Fibroblast of villous mesenchyme (primary cell): ENCODE measurements at regions not wholly inside any gene's neighbourhood (a gene's known extent, or its start where the extent isn't known, plus 50 kb on each side); places are given as distances from the start of the nearest gene placed in this dataset.

Source experiments
- DNase-seq: peaks from one replicate; pipeline ENCODE4 v3.0.0-alpha.2; 2010; ENCODE audit warnings: low read depth
- H3K4me3 ChIP-seq: 2 replicates; pipeline ENCODE4 v1.5.1; 2011; ENCODE audit warnings: low read depth, mild to moderate bottlenecking, low read length
- CTCF ChIP-seq: IDR thresholded peaks from 2 replicates; pipeline ENCODE4 v1.5.1; 2012; ENCODE audit warnings: low read depth, mild to moderate bottlenecking, low read length; ENCODE audit not compliant: insufficient read depth

DNA sequence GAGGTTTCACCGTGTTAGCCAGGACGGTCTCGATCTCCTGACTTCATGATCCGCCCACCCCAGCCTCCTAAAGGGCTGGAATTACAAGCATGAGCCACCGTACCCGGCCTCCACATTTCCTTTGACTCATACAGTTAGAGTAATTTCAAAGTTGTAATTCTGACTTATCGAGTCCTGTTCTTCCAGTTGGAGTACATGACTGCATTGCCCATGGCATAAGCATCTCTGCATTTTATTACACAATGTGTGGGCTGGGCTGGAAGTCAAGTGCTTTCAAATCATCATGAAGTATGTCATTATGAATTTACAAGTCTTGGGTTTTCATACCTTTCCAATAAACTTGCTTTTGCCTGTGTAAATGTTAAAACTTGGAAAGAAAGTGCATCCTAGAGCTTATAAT lies 1295.7 kb upstream of the FLRT2 start:
- no peak for DNase-seq
- TF ChIP-seq CTCF = no peak
- no peak overlapping the region for H3K4me3 ChIP-seq

DNA sequence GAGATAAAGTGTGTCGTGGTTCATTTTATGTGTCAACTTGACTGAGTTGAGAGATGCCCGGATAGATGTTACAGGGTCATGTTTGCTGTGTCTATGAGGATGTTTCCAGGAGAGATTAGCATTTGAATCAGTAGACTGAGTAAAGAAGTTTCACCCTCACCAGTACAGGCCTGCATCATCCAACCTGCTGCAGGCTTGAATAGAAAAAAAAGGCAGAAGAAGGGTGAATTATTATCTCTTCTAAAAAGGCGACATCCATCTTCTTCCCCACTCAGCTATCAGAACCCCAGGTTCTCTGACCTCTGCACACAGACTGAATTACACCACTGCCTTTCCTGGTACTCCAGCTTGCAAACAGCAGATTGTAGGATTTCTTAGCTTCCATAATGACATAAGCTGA lies 1293.7 kb upstream of the FLRT2 start:
- H3K4me3 ChIP-seq = no peak overlapping the region
- no peak for DNase-seq
- no peak for TF ChIP-seq CTCF

DNA sequence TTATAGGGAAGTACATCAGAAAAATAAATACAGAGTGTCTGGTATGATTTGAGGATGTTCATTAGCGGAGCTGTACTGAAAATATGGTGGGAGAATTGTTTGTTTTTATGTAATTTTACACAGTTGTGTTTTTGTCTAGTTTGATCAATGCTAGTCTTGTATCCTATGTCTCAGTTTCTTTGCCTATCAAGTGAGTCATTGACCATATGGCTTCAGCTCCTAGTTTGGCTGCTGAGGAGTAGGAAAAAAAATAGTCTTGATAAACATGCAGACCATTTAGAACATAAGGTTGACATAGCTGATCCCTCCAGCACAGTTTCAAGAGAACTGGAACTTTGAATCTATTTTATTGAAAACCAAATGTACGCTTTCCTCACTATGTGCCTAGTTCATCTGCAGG lies 1292.1 kb upstream of the FLRT2 start:
- DNase-seq = peak; percentile 13
- no peak for TF ChIP-seq CTCF
- no peak overlapping the region for H3K4me3 ChIP-seq

DNA sequence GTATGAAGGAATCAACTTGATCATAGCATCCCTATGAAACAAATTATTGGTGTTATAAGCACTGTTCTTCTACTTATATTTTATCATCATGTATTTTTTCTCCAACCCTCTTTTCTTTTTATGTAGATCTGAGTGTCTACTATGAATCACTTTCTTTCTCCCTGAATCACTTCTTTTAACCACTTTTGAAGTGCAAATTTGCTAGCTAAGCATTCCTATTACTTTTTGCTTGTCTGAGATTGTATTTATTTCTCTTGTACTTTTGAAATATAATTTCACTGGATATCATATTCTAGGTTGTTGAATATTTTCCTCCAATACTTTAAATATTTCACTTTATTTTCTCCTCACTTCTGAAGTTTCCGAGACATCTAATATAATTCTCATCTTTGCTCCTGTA lies 1282.3 kb upstream of the FLRT2 start:
- no peak for DNase-seq
- TF ChIP-seq CTCF = no peak
- H3K4me3 ChIP-seq = no peak overlapping the region

GRCh38 chr14:84250893-84251292 lies 1279.1 kb upstream of the FLRT2 start:
- no peak for TF ChIP-seq CTCF
- no peak overlapping the region for H3K4me3 ChIP-seq
- no peak for DNase-seq

GRCh38 chr14:84251411-84252115 lies 1278.4 kb upstream of the FLRT2 start:
- no peak for DNase-seq
- TF ChIP-seq CTCF = no peak
- H3K4me3 ChIP-seq = no peak overlapping the region

DNA sequence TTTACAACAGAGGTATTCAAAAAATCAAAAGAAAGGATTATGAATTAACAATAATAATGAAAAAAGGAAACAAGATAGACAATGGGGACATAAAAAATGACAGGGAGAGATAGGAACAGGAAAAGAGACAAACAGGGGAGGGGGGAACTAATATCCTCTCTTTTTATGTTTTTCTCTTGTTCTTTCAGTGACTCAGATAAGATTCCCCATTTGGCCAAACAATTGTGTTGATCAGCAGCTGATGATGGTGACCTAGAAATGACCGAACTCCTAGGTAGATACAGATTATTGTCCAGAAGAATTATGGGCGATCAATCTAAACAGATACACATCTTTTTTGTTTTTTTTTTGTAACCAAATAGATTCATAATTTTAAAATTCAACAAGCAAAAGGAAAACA lies 1277.2 kb upstream of the FLRT2 start:
- no peak for DNase-seq
- no peak overlapping the region for H3K4me3 ChIP-seq
- no peak for TF ChIP-seq CTCF
